Right atrium auricular region (tissue), 2 donors: ENCODE measurements at regions not wholly inside any gene's neighbourhood (a gene's known extent, or its start where the extent isn't known, plus 50 kb on each side); places are given as distances from the start of the nearest gene placed in this dataset.
"Not testable (repeated sequence)": the region's sequence is repeated elsewhere in the genome, so short reads cannot be mapped to it uniquely, and the experiment has no call there.

ENCODE experiments used
- DNase-seq: peaks from one replicate; pipeline ENCODE4 v3.0.0-alpha.2; 2019; ENCODE audit warnings: low spot score
- H3K27ac ChIP-seq, 2 donors: fragments of 200-600 bp; sonication (generic); 1 replicate in 1 of 2; 2 replicates in 1 of 2; pipeline ENCODE4 v1.5.1; 2016 to 2019
- H3K27me3 ChIP-seq, 2 donors: fragments of 200-600 bp; sonication (generic); one replicate each; pipeline versions ENCODE4 v1.5.1 to v1.6.0; 2017 to 2019
- H3K36me3 ChIP-seq: fragments of 200-600 bp; sonication (generic); one replicate; pipeline ENCODE4 v1.5.1; 2016
- H3K4me1 ChIP-seq, 2 donors: fragments of 200-600 bp; sonication (generic); one replicate each; pipeline versions ENCODE4 v1.5.1 to v1.6.0; 2017 to 2019
- H3K4me3 ChIP-seq, 2 donors: fragments of 200-600 bp; sonication (generic); 1 replicate in 1 of 2; 2 replicates in 1 of 2; pipeline ENCODE4 v1.5.1; 2017 to 2019; ENCODE audit warnings: mild to moderate bottlenecking in 1 of 2, moderate library complexity in 1 of 2
- H3K9me3 ChIP-seq, 2 donors: fragments of 200-600 bp; sonication (generic); one replicate each; pipeline ENCODE4 v1.5.1; 2019
- TF ChIP-seq, protein P1 (sequence below), 2 donors: fragments of 200-600 bp; sonication (generic); IDR thresholded peaks; one replicate each; pipeline ENCODE4 v1.5.1; 2019; ENCODE audit warnings: antibody characterized with exemption in 2 of 2

DNA sequence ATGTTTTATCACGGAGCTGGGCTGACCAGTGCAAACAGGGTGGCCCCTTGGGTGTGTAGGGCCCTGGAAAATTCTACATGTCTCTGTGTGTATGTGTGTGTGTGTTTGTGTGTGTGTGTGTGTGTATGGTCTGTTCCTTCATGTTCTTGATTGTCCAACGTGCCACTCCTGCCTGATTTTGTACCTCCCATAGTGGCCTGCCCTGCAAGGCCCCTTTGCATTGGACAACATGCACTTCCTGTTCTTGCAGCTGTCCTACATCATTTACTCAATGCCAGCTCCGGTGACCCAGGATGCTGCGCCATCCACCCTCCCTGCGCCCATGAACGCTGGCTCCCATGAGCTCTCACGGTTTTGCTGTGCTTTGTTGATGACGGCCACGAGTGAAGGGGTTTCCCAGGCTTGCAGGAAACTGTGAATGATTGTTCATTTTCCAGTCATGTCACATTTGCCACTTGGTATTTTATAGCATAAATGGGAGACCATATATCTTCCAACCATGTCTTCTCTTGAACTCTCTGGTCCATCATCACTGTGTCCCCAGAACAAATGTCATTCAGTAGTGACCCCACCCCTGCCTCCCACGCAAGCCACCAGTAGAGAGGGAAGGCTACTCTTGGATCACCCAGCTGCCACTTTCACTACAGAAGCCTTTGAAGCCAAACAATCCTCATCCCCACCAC, 69.7 kb upstream of the NCK2 start:
- no peaks in the 10 kb centered on the region for H3K36me3 ChIP-seq
- no peak for DNase-seq
- H3K27ac ChIP-seq = no peak overlapping the region
- no peaks in the 10 kb centered on the region for H3K9me3 ChIP-seq
- no peaks in the 10 kb centered on the region for H3K4me1 ChIP-seq
- no peak overlapping the region for H3K4me3 ChIP-seq
- TF ChIP-seq, protein P1, sequence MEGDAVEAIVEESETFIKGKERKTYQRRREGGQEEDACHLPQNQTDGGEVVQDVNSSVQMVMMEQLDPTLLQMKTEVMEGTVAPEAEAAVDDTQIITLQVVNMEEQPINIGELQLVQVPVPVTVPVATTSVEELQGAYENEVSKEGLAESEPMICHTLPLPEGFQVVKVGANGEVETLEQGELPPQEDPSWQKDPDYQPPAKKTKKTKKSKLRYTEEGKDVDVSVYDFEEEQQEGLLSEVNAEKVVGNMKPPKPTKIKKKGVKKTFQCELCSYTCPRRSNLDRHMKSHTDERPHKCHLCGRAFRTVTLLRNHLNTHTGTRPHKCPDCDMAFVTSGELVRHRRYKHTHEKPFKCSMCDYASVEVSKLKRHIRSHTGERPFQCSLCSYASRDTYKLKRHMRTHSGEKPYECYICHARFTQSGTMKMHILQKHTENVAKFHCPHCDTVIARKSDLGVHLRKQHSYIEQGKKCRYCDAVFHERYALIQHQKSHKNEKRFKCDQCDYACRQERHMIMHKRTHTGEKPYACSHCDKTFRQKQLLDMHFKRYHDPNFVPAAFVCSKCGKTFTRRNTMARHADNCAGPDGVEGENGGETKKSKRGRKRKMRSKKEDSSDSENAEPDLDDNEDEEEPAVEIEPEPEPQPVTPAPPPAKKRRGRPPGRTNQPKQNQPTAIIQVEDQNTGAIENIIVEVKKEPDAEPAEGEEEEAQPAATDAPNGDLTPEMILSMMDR (IDR thresholded peaks at IDR 0.05) = no peak
- no peaks in the 10 kb centered on the region for H3K27me3 ChIP-seq

DNA sequence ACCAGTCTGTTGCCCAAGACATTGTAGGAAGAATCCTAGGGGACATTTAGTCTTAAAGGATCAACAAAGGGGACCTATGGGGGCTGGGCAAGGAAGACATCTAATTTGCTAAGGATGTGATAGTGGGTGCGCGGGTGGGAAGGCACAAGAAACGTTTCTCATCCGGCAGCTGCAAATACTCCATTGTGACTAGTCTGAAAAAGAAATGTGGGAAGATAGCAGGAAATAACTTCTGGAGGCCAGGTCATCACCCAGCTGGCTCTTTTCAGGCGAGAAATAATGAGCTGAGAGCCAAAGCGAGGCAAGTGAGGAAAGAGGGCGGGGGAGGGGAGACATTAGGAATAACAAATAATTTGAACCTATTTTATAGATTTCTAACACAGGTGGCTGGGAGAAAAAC, 70.3 kb upstream of the NCK2 start:
- Histone ChIP-seq H3K36me3 (no peaks in the 10 kb centered on the region), H3K27me3 (no peaks in the 10 kb centered on the region), H3K4me1 (no peaks in the 10 kb centered on the region), H3K27ac (no peak overlapping the region), H3K9me3 (no peaks in the 10 kb centered on the region), H3K4me3 (no peak overlapping the region)
- DNase-seq = no peak
- TF ChIP-seq, protein P1 (IDR thresholded peaks at IDR 0.05) = no peak

DNA sequence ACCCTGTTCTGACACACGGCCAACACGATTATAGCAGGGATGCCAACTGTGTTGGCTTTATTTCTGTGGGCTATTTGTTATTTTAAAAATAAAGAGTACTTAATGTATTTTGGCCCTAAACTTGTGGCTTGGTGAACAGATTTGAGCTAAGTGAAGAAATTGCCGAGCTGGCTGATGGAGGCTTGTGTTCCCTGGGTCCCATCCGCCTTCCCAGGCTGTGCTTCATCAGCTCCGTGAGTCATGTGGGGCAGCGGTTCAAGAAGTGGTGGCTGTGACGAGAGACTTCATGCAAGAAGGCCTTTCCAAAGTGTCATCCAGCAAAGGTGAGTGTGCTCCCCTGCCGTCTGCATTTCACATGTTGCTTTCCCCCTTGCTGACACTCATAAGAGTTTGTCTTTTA, 73.6 kb upstream of the NCK2 start:
- Histone ChIP-seq H3K9me3 (peaks cover 0 to 13% of the 10 kb centered on the region in 2 donors), H3K27ac (no peak overlapping the region), H3K4me1 (no peaks in the 10 kb centered on the region), H3K27me3 (no peaks in the 10 kb centered on the region), H3K4me3 (no peak overlapping the region), H3K36me3 (no peaks in the 10 kb centered on the region)
- peak; percentile 65 for DNase-seq
- TF ChIP-seq, protein P1 (IDR thresholded peaks at IDR 0.05) = no peak

DNA sequence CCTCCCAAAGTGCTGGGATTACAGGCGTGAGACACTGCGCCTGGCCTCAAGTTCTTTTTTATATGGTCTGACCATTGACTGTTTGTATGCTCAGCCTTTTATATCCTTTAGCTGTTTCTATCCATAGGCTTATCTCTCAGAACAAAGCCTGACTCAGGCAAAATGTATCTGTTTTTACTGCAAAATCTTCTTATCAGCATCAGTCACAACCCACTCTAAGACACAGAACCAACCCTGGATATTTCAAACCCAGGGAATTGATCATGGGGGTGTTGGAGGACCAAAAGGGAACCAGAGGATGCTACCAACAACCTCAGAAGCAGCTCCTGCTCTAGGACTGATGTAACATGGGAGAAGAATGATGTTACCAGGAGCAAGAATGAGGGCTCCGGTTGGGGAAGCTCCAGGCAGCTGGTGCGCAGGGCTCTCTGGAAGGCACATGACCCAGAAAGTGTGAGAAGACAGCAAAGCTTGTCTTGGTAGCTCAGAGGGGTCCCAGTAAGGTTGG, 75.3 kb upstream of the NCK2 start:
- no peak overlapping the region for H3K27ac ChIP-seq
- TF ChIP-seq, protein P1 (IDR thresholded peaks at IDR 0.05) = no peak
- H3K9me3 ChIP-seq = peaks cover 5 to 29% of the 10 kb centered on the region in 2 donors
- H3K4me1 ChIP-seq = no peaks in the 10 kb centered on the region
- no peak for DNase-seq
- no peak overlapping the region for H3K4me3 ChIP-seq
- no peaks in the 10 kb centered on the region for H3K27me3 ChIP-seq
- no peaks in the 10 kb centered on the region for H3K36me3 ChIP-seq

DNA sequence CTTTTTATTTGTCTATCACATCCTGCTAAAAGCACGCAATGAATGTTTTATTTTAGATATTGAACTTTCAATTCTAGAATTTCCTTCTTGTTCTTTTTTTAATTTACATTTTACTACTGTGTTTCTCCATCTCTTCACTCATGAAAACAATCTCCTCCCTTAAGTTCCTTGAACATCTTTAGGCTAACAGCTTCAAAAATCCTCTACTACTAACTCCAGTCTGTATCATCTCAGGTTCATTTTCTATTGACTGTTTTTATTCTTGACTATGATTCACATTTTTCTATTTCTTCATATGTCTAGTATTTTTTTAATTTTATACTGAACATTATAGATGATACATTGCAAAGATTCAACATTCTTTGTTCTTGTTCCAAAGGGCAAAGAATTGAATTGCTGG, 79.2 kb upstream of the NCK2 start:
- Histone ChIP-seq H3K4me3 (no peak overlapping the region), H3K36me3 (no peaks in the 10 kb centered on the region), H3K9me3 (peaks cover 5 to 29% of the 10 kb centered on the region in 2 donors), H3K27me3 (no peaks in the 10 kb centered on the region), H3K27ac (no peak overlapping the region), H3K4me1 (no peaks in the 10 kb centered on the region)
- TF ChIP-seq, protein P1 (IDR thresholded peaks at IDR 0.05) = no peak
- no peak for DNase-seq

DNA sequence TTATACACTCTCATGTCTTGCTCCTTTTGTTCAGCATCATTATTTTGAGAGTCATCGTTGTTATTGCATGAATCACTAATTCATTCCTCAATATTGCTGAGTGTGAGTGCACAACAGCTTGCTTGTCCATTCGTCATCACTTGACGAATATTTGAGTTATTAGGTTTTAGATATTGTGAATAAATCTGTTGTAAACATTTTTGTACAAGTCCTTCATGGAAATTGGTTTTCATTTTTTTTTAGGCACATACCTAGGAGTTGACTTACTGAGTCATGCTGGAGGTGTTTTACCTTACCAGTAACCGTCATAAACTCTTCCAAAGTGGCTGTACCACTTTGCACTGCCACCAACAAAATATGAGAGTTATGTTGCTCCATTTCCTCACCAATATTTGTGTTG, 84.2 kb upstream of the NCK2 start:
- Histone ChIP-seq H3K27me3 (no peaks in the 10 kb centered on the region), H3K36me3 (no peaks in the 10 kb centered on the region), H3K4me3 (no peak overlapping the region), H3K9me3 (peaks cover 0 to 10% of the 10 kb centered on the region in 2 donors), H3K27ac (no peak overlapping the region), H3K4me1 (no peaks in the 10 kb centered on the region)
- DNase-seq = no peak
- TF ChIP-seq, protein P1 (IDR thresholded peaks at IDR 0.05) = no peak

DNA sequence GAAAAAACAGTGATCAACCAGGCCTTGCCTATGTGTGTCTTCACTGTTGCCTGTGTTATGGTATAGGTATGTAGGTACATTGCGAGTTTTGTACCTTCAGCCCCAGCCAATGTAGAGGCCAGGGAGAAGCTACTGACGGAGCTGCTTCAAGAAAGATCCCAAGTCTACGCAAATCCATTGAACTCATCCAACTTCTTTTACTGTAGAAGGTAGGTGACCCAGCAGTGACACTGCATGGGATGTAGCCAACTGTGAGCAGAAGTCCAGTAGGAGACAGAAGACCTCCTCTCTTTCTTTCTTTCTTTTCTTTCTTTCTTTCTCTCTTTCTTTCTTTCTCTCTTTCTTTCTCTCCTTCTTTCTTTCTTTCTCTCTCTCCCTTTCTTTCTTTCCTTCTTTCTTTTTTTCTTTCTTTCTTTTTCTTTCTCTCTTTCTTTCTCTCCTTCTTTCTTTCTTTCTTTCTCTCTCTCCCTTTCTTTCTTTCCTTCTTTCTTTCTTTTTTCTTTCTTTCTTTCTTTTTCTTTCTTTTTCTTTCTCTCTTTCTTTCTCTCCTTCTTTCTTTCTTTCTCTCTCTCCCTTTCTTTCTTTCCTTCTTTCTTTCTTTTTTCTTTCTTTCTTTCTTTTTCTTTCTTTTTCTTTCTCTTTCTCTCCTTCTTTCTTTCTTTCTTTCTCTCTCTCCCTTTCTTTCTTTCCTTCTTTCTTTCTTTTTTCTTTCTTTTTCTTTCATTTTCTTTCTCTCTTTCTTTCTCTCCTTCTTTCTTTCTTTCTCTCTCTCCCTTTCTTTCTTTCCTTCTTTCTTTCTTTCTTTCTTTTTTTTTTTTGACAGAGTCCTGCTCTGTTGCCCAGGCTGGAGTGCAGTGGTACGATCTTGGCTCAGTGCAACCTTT, 88.7 kb upstream of the NCK2 start:
- not testable (repeated sequence) for H3K4me3 ChIP-seq, H3K27me3 ChIP-seq, DNase-seq, H3K36me3 ChIP-seq, H3K4me1 ChIP-seq, H3K27ac ChIP-seq, H3K9me3 ChIP-seq
